ENCODE measurements at regions not wholly inside any gene's neighbourhood (a gene's known extent, or its start where the extent isn't known, plus 50 kb on each side); places are given as distances from the start of the nearest gene placed in this dataset.

DNA sequence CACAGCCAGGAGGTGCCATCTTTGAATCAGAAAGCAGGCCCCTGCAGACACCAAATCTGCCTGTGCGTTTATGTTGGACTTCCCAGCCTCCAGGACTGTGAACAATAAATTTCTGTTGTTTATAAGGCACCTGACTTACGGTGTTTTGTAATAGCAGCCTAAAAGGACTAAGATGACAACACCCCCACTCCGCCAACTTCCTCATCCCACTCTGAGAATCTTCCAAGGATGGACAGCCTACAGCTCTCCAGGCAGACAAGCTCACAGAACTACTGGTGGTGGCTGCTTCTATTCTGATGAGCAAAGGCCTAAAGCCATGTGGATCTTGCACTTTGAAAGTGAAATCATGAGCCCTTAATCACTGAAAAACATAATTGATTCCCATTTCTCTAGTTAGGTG lies 449.2 kb downstream of the TSHZ3 start:
- no peak overlapping the region for H3K4me3 ChIP-seq (ENCODE audit: low read depth, low read length)
- DNase-seq (ENCODE audit: low read depth): no peak
- TF ChIP-seq, protein P1, sequence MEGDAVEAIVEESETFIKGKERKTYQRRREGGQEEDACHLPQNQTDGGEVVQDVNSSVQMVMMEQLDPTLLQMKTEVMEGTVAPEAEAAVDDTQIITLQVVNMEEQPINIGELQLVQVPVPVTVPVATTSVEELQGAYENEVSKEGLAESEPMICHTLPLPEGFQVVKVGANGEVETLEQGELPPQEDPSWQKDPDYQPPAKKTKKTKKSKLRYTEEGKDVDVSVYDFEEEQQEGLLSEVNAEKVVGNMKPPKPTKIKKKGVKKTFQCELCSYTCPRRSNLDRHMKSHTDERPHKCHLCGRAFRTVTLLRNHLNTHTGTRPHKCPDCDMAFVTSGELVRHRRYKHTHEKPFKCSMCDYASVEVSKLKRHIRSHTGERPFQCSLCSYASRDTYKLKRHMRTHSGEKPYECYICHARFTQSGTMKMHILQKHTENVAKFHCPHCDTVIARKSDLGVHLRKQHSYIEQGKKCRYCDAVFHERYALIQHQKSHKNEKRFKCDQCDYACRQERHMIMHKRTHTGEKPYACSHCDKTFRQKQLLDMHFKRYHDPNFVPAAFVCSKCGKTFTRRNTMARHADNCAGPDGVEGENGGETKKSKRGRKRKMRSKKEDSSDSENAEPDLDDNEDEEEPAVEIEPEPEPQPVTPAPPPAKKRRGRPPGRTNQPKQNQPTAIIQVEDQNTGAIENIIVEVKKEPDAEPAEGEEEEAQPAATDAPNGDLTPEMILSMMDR (conservative IDR thresholded peaks at IDR 0.05; ENCODE audit: low read depth, low read length): no peak

DNA sequence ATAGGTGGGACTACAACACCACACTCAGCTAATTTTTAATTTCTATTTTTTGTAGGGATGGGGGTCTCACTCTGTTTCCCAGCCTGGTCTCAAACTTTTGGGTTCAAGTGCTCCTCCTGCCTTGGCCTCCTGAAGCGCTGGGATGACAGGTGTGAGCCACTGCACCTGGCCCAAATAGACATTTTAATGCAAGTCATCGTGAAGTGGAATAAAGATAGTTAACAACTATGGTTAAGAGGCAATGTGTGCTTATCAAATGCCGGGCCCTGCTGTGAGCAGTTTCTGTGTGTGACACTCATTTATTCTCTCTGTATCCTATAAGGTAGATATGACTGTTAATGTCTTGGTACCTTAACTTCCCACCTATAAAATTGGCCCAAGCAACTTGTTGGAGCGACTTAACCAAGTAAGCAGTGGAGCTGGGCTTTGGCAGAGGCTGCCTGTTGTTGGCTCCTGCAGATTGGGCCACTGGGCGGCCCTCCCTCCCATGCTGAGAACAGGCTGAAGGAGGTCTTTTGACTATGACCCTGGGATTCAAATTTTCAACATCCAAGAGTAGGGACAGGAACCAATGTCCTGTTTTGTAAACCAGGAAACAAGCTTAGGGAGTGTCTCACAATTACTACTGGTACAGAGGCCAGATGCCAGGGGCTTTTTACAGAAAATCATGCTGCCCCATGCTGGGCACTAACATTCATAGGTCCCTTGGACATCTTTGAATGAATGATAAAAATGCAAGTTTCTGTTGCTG lies 450.7 kb downstream of the TSHZ3 start:
- TF ChIP-seq, protein P1 (conservative IDR thresholded peaks at IDR 0.05; ENCODE audit: low read depth, low read length): no peak
- H3K4me3 ChIP-seq (ENCODE audit: low read depth, low read length): no peak overlapping the region
- no peak for DNase-seq (ENCODE audit: low read depth)

DNA sequence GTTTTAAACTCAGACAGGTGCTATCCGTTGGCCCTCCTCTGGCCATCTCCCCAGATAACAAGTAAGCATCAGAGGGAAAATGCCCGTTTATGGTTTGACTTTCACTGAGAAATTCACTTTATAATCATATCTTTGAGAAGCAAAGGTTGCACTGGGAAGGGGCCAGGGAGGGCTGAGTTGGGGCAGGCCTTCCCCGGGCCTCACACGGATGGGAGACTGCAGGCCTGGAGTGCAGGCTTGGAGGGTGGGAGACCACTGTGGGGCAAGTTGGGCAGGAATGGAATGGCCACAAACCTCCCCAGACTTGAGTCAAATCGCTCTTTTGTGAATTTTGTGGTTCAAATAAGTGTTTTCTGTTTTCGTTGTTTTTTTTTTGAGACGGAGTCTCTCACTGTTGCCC lies 451.7 kb downstream of the TSHZ3 start:
- TF ChIP-seq, protein P1 (conservative IDR thresholded peaks at IDR 0.05; ENCODE audit: low read depth, low read length): no peak
- no peak overlapping the region for H3K4me3 ChIP-seq (ENCODE audit: low read depth, low read length)
- no peak for DNase-seq (ENCODE audit: low read depth)

GRCh38 chr19:30897034-30897433 lies 452.2 kb downstream of the TSHZ3 start:
- TF ChIP-seq, protein P1 (conservative IDR thresholded peaks at IDR 0.05; ENCODE audit: low read depth, low read length): no peak
- DNase-seq (ENCODE audit: low read depth): no peak
- H3K4me3 ChIP-seq (ENCODE audit: low read depth, low read length): no peak overlapping the region

GRCh38 chr19:30896554-30896953 lies 452.7 kb downstream of the TSHZ3 start:
- no peak for DNase-seq (ENCODE audit: low read depth)
- H3K4me3 ChIP-seq (ENCODE audit: low read depth, low read length): no peak overlapping the region
- TF ChIP-seq, protein P1 (conservative IDR thresholded peaks at IDR 0.05; ENCODE audit: low read depth, low read length): no peak

- no peak overlapping the region for H3K4me3 ChIP-seq (ENCODE audit: low read depth, low read length)
- TF ChIP-seq, protein P1 (conservative IDR thresholded peaks at IDR 0.05; ENCODE audit: low read depth, low read length): no peak
- no peak for DNase-seq (ENCODE audit: low read depth)
Observed at GRCh38 chr19:30895946-30896345, 453.3 kb downstream of the TSHZ3 start.

- TF ChIP-seq, protein P1 (conservative IDR thresholded peaks at IDR 0.05; ENCODE audit: low read depth, low read length): no peak
- no peak for DNase-seq (ENCODE audit: low read depth)
- no peak overlapping the region for H3K4me3 ChIP-seq (ENCODE audit: low read depth, low read length)
Observed at GRCh38 chr19:30891051-30891450, 458.2 kb downstream of the TSHZ3 start.

All from choroid plexus epithelial cell (primary cell).